ENCODE measurements at regions not wholly inside any gene's neighbourhood (a gene's known extent, or its start where the extent isn't known, plus 50 kb on each side); places are given as distances from the start of the nearest gene placed in this dataset.

DNA sequence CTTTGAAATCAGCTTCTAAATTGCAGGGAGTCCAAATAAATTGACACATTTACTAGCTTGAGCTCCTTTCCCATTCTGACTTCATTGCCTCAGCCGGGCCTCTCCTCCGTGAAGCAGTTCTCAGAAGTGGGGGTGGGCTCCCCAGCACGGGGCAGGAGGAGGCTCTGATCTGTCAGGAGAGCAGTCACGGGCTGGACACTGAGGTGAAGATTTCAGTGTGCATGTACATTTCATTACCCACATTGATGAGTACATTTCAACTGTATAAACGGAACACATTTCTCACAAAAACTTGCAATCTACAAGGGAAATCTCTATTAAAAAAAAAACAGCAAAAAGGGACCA is 195.9 kb downstream of the SEMA6A start:
- H3K27me3 ChIP-seq (ENCODE audit: insufficient read depth, low read length, poor library complexity, severe bottlenecking) = no peaks in the 10 kb centered on the region
- H3K4me3 ChIP-seq (ENCODE audit: low read length, poor library complexity, severe bottlenecking) = no peak overlapping the region
- no peaks in the 10 kb centered on the region for H3K9me2 ChIP-seq (replicated peaks; ENCODE audit: low read depth, low read length)
- TF ChIP-seq, protein P1, sequence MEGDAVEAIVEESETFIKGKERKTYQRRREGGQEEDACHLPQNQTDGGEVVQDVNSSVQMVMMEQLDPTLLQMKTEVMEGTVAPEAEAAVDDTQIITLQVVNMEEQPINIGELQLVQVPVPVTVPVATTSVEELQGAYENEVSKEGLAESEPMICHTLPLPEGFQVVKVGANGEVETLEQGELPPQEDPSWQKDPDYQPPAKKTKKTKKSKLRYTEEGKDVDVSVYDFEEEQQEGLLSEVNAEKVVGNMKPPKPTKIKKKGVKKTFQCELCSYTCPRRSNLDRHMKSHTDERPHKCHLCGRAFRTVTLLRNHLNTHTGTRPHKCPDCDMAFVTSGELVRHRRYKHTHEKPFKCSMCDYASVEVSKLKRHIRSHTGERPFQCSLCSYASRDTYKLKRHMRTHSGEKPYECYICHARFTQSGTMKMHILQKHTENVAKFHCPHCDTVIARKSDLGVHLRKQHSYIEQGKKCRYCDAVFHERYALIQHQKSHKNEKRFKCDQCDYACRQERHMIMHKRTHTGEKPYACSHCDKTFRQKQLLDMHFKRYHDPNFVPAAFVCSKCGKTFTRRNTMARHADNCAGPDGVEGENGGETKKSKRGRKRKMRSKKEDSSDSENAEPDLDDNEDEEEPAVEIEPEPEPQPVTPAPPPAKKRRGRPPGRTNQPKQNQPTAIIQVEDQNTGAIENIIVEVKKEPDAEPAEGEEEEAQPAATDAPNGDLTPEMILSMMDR (conservative IDR thresholded peaks at IDR 0.05; ENCODE audit: low read length) = no peak
- no peak for TF ChIP-seq EZH2phosphoT487 (IDR thresholded peaks at IDR 0.05; ENCODE audit: borderline replicate concordance)
- no peaks in the 10 kb centered on the region for H3K36me3 ChIP-seq (ENCODE audit: insufficient read depth, low read length)
- H2AFZ ChIP-seq (ENCODE audit: low read length) = no peak overlapping the region
- no peaks in the 10 kb centered on the region for H3K79me2 ChIP-seq (ENCODE audit: insufficient read depth, low read length)
- no peaks in the 10 kb centered on the region for H3K4me1 ChIP-seq (ENCODE audit: insufficient read depth, low read length, poor library complexity, severe bottlenecking)
- no peak overlapping the region for H3K4me2 ChIP-seq (ENCODE audit: low read depth, low read length, poor library complexity, severe bottlenecking)
- H3K9ac ChIP-seq (ENCODE audit: low read depth, low read length, poor library complexity, severe bottlenecking) = no peak overlapping the region
- H4K20me1 ChIP-seq (ENCODE audit: insufficient read depth, low read length, poor library complexity, severe bottlenecking) = no peaks in the 10 kb centered on the region
- no peaks in the 10 kb centered on the region for H3F3A ChIP-seq (ENCODE audit: low read depth)
- H3K9me3 ChIP-seq (ENCODE audit: insufficient read depth, low read depth, low read length) = no peaks in the 10 kb centered on the region

DNA sequence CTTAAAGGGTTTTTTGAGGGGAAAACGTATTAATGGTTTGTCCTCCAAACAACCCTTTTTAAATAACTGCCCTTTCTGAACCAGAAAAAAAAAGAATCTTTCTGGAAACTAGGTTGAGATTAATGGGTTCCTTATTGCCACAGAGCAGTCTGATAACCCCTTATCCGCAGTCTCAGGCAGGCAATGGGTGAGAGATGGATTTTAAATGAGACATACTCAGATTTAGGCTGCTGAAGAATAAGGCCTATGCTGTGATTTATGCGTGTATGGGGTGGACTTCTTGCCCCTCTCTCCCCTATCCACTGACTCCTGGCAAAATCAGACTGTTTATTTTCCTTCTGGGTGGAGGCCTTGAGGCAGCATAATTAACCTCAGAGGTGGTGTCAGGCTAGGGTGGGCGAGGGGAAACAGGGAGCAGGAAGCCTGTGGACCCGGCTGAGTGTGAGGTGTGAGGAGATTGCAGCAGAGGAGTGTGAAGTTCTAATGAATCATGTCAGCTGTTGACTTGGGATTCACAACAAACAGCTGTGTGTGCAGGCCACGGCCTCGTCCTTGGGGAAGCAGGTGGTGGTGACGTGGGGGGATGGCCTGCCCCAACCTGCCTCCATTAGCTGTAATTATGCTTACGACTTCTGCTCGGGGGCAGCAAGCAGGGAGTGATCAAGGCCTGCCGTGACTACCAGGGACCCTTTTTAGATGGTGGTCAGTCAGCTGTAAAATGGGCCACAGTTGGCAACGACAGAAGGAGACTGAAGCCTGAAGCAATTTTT is 196.4 kb downstream of the SEMA6A start:
- H3F3A ChIP-seq (ENCODE audit: low read depth) = no peaks in the 10 kb centered on the region
- no peaks in the 10 kb centered on the region for H3K9me3 ChIP-seq (ENCODE audit: insufficient read depth, low read depth, low read length)
- H2AFZ ChIP-seq (ENCODE audit: low read length) = no peak overlapping the region
- H3K79me2 ChIP-seq (ENCODE audit: insufficient read depth, low read length) = no peaks in the 10 kb centered on the region
- H4K20me1 ChIP-seq (ENCODE audit: insufficient read depth, low read length, poor library complexity, severe bottlenecking) = no peaks in the 10 kb centered on the region
- H3K4me3 ChIP-seq (ENCODE audit: low read length, poor library complexity, severe bottlenecking) = no peak overlapping the region
- TF ChIP-seq, protein P1 (conservative IDR thresholded peaks at IDR 0.05; ENCODE audit: low read length) = no peak
- no peak for TF ChIP-seq EZH2phosphoT487 (IDR thresholded peaks at IDR 0.05; ENCODE audit: borderline replicate concordance)
- no peaks in the 10 kb centered on the region for H3K36me3 ChIP-seq (ENCODE audit: insufficient read depth, low read length)
- no peaks in the 10 kb centered on the region for H3K4me1 ChIP-seq (ENCODE audit: insufficient read depth, low read length, poor library complexity, severe bottlenecking)
- no peak overlapping the region for H3K9ac ChIP-seq (ENCODE audit: low read depth, low read length, poor library complexity, severe bottlenecking)
- no peak overlapping the region for H3K4me2 ChIP-seq (ENCODE audit: low read depth, low read length, poor library complexity, severe bottlenecking)
- no peaks in the 10 kb centered on the region for H3K27me3 ChIP-seq (ENCODE audit: insufficient read depth, low read length, poor library complexity, severe bottlenecking)
- H3K9me2 ChIP-seq (replicated peaks; ENCODE audit: low read depth, low read length) = no peaks in the 10 kb centered on the region

DNA sequence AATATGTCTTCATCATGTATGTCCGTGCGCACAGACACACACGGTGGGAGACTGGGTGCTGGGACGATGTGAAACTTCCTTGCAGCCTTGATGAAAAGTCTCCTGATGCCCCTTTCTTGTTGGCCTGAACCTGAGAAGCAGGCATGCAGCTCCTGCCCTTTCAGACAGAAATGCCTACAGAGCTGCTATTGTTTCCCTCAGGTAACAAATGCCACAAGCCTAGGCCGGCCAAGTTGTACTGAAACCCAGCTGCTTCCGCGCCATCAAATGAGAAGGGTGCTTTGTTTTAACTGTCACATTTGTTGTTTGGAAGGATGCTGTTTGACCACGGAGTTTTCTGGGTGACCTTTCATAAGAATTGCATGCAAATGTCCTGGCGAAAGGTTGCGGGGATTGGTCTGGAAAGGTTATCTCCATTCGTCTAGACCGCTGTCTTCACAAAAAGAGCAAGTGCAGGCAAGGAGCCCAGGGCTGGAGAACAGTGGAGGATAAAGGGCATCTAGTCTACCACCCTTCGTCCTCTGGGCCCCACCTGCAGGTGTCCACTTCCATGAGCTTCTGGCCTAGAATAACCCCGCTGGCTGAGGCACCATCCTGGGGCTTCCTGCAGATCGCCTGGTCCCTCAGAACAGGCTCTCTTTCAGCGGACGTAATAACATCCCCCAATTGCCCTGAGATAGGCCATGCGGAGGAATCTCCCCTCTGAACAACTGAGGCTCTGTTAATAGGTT is 197.2 kb downstream of the SEMA6A start:
- H3K4me2 ChIP-seq (ENCODE audit: low read depth, low read length, poor library complexity, severe bottlenecking) = no peak overlapping the region
- H3K4me3 ChIP-seq (ENCODE audit: low read length, poor library complexity, severe bottlenecking) = no peak overlapping the region
- H3K36me3 ChIP-seq (ENCODE audit: insufficient read depth, low read length) = no peaks in the 10 kb centered on the region
- H3K9me2 ChIP-seq (replicated peaks; ENCODE audit: low read depth, low read length) = no peaks in the 10 kb centered on the region
- no peaks in the 10 kb centered on the region for H4K20me1 ChIP-seq (ENCODE audit: insufficient read depth, low read length, poor library complexity, severe bottlenecking)
- no peak overlapping the region for H3K9ac ChIP-seq (ENCODE audit: low read depth, low read length, poor library complexity, severe bottlenecking)
- no peaks in the 10 kb centered on the region for H3F3A ChIP-seq (ENCODE audit: low read depth)
- H3K79me2 ChIP-seq (ENCODE audit: insufficient read depth, low read length) = no peaks in the 10 kb centered on the region
- peaks cover 4% of the 10 kb centered on the region for H3K4me1 ChIP-seq (ENCODE audit: insufficient read depth, low read length, poor library complexity, severe bottlenecking)
- no peak for TF ChIP-seq EZH2phosphoT487 (IDR thresholded peaks at IDR 0.05; ENCODE audit: borderline replicate concordance)
- TF ChIP-seq, protein P1 (conservative IDR thresholded peaks at IDR 0.05; ENCODE audit: low read length) = no peak
- H3K27me3 ChIP-seq (ENCODE audit: insufficient read depth, low read length, poor library complexity, severe bottlenecking) = no peaks in the 10 kb centered on the region
- no peaks in the 10 kb centered on the region for H3K9me3 ChIP-seq (ENCODE audit: insufficient read depth, low read depth, low read length)
- no peak overlapping the region for H2AFZ ChIP-seq (ENCODE audit: low read length)

Data from Loucy (cell line).